GM12878 (cell line): ENCODE measurements at regions not wholly inside any gene's neighbourhood (a gene's known extent, or its start where the extent isn't known, plus 50 kb on each side); places are given as distances from the start of the nearest gene placed in this dataset.

Source experiments
- ATAC-seq: fragments of 200-7000 bp; cut with Tn5 transposase; 3 replicates; pipeline ENCODE4 v1.9.1; 2020; ENCODE audit warnings: mild to moderate bottlenecking, moderate library complexity
- BruUV-seq: library from RNA; stranded (reverse); fragments of 400-500 nt; replicated peaks from 2 replicates; lab custom pipeline; 2021; lab: Mats Ljungman, UMichigan
- CTCF ChIA-PET: fragments of 300-600 bp; sonication (Branson Sonifier 250); formaldehyde crosslinking; extraction: SDS; loops from one replicate; lab custom pipeline; 2021; ENCODE audit warnings: inconsistent platforms; lab: Yijun Ruan, JAX
- POLR2A ChIA-PET: fragments of 350-600 bp; formaldehyde crosslinking; extraction: SDS; loops from one replicate; lab custom pipeline; 2021; ENCODE audit warnings: inconsistent platforms; lab: Charles Lee
- RAD21 ChIA-PET: fragments of 300-600 bp; sonication (Branson Sonifier 250); formaldehyde crosslinking; loops from one replicate; lab custom pipeline; 2023; ENCODE audit warnings: antibody characterized with exemption; ENCODE audit not compliant: unreplicated experiment; lab: Charles Lee
- SMC1A ChIA-PET: fragments of 300-600 bp; sonication (Branson Sonifier 250); formaldehyde crosslinking; loops from one replicate; lab custom pipeline; 2023; ENCODE audit not compliant: unreplicated experiment, uncharacterized antibody; lab: Charles Lee
- DNase-seq: peaks from one replicate; pipeline ENCODE4 v3.0.0-alpha.2; 2011; ENCODE audit warnings: low read depth, low spot score
- FAIRE-seq: peaks from 3 replicates; lab custom pipeline; 2011; peaks lifted over from hg19 to GRCh38; lab: Jason Lieb, UNC
- H2AFZ ChIP-seq: 2 replicates; pipeline ENCODE4 v1.6.0; 2011; ENCODE audit warnings: low read depth, low read length, control low read depth; ENCODE audit not compliant: control insufficient read depth
- H3K27ac ChIP-seq: 2 replicates; pipeline ENCODE4 v1.5.1; 2011; ENCODE audit warnings: control low read depth; ENCODE audit not compliant: control insufficient read depth, insufficient read depth
- H3K27me3 ChIP-seq, 2 experiments: replicated peaks in 1 of 2; 2 replicates each; pipeline versions ENCODE4 v1.6.0 to v1.6.1; 2011; ENCODE audit warnings: low read length in 1 of 2; ENCODE audit not compliant: control insufficient read depth in 2 of 2, insufficient read depth in 2 of 2
- H3K36me3 ChIP-seq, 2 experiments: 2 replicates each; pipeline ENCODE4 v1.5.1; 2011; ENCODE audit warnings: low read length in 1 of 2; ENCODE audit not compliant: control insufficient read depth in 2 of 2, insufficient read depth in 2 of 2
- H3K4me1 ChIP-seq: 2 replicates; pipeline ENCODE4 v1.6.1; 2011; ENCODE audit warnings: mild to moderate bottlenecking, low read length, moderate library complexity, mixed read lengths; ENCODE audit not compliant: control insufficient read depth, insufficient read depth
- H3K4me2 ChIP-seq: 2 replicates; pipeline ENCODE4 v1.6.0; 2011; ENCODE audit warnings: control low read depth; ENCODE audit not compliant: control insufficient read depth, insufficient read depth
- H3K4me3 ChIP-seq: fragments of 200-600 bp; sonication (generic); 2 replicates; pipeline ENCODE4 v1.5.1; 2016
- H3K79me2 ChIP-seq: 2 replicates; pipeline ENCODE4 v1.6.0; 2011; ENCODE audit warnings: low read length; ENCODE audit not compliant: control insufficient read depth, insufficient read depth
- H3K9ac ChIP-seq: 2 replicates; pipeline ENCODE4 v1.8.0; 2011; ENCODE audit warnings: low read length, control low read depth, mixed read lengths; ENCODE audit not compliant: control insufficient read depth, insufficient read depth
- H3K9me3 ChIP-seq: replicated peaks from 3 replicates; pipeline ENCODE4 v1.5.1; 2011; ENCODE audit warnings: mild to moderate bottlenecking, low read length; ENCODE audit not compliant: control insufficient read depth, insufficient read depth
- H4K20me1 ChIP-seq: 2 replicates; pipeline ENCODE4 v1.6.0; 2011; ENCODE audit not compliant: control insufficient read depth, insufficient read depth
- ATF7 ChIP-seq: fragments of 450-650 bp; IDR thresholded peaks from 2 replicates; pipeline ENCODE4 v1.6.1; 2016; ENCODE audit warnings: low read depth, mild to moderate bottlenecking
- BHLHE40 ChIP-seq, 2 experiments: fragments of 450-650 bp in 1 of 2; IDR thresholded peaks; 2 replicates each; pipeline ENCODE4 v1.6.1; 2011 to 2017; ENCODE audit warnings: low read depth in 2 of 2, borderline replicate concordance in 1 of 2, improper control_type of control experiment in 1 of 2, low read length in 1 of 2, mild to moderate bottlenecking in 1 of 2
- BRCA1 ChIP-seq: IDR thresholded peaks from 2 replicates; pipeline ENCODE4 v1.6.1; 2011; ENCODE audit warnings: low read depth, low read length, improper control_type of control experiment
- CHD1 ChIP-seq: IDR thresholded peaks from 2 replicates; pipeline ENCODE4 v1.6.1; 2012; ENCODE audit warnings: low read depth, low read length, improper control_type of control experiment
- FOXM1 ChIP-seq: IDR thresholded peaks from 2 replicates; pipeline ENCODE4 v1.6.1; 2012; ENCODE audit warnings: low read depth, mild to moderate bottlenecking, inconsistent platforms, low read length, moderate library complexity
- IKZF1 ChIP-seq: fragments of 450-650 bp; conservative IDR thresholded peaks from 2 replicates; pipeline ENCODE4 v1.6.1; 2017; ENCODE audit warnings: antibody characterized with exemption, mild to moderate bottlenecking
- IKZF2 ChIP-seq, 2 experiments: fragments of 450-650 bp; IDR thresholded peaks; 2 replicates each; pipeline ENCODE4 v1.6.1; 2017; ENCODE audit warnings: mild to moderate bottlenecking in 2 of 2, moderate library complexity in 2 of 2
- KDM1A ChIP-seq: fragments of 200-600 bp; sonication (generic); IDR thresholded peaks from 2 replicates; pipeline ENCODE4 v1.6.1; 2016; ENCODE audit warnings: borderline replicate concordance
- LARP7 ChIP-seq: fragments of 450-650 bp; IDR thresholded peaks from 2 replicates; pipeline ENCODE4 v1.6.1; 2017; ENCODE audit warnings: mild to moderate bottlenecking
- MEF2B ChIP-seq: fragments of 450-650 bp; IDR thresholded peaks from 2 replicates; pipeline ENCODE4 v1.6.1; 2018; ENCODE audit warnings: mild to moderate bottlenecking, moderate library complexity; ENCODE audit not compliant: partially characterized antibody, poor library complexity, severe bottlenecking
- MYB ChIP-seq: fragments of 150-350 bp; IDR thresholded peaks from 2 replicates; pipeline ENCODE4 v1.6.1; 2014; ENCODE audit warnings: mild to moderate bottlenecking, low read depth, low read length, borderline replicate concordance
- NFYA ChIP-seq: IDR thresholded peaks from 2 replicates; pipeline ENCODE4 v1.6.1; 2011; ENCODE audit warnings: low read depth, mild to moderate bottlenecking, low read length, improper control_type of control experiment, borderline replicate concordance
- RB1 ChIP-seq: fragments of 450-650 bp; formaldehyde crosslinking; IDR thresholded peaks from 2 replicates; pipeline ENCODE4 v1.6.1; 2017; ENCODE audit warnings: mild to moderate bottlenecking, borderline replicate concordance
- SIN3A ChIP-seq: IDR thresholded peaks from 2 replicates; pipeline ENCODE4 v1.6.1; 2012; ENCODE audit warnings: low read depth, low read length, improper control_type of control experiment
- TCF12 ChIP-seq: IDR thresholded peaks from 2 replicates; pipeline ENCODE4 v1.6.1; 2011; ENCODE audit warnings: low read depth, mild to moderate bottlenecking, low read length
- ZNF207 ChIP-seq: fragments of 450-650 bp; IDR thresholded peaks from 2 replicates; pipeline ENCODE4 v1.6.1; 2014; ENCODE audit warnings: antibody characterized with exemption, mild to moderate bottlenecking, borderline replicate concordance
- WGBS: methylation state at CpG from one replicate; pipeline ENCODE4 v1.1.6; 2016; ENCODE audit warnings: low lambda C conversion rate; ENCODE audit not compliant: insufficient replicate concordance, insufficient coverage; ENCODE audit errors: missing lambda C conversion rate; 5-methylcytosine and 5-hydroxymethylcytosine counted together
- in situ Hi-C: fragments of 300-500 bp; cut with MboI; formaldehyde crosslinking; loops from 9 replicates; pipeline ENCODE4 v1.14.3; 2018; ENCODE audit warnings: mixed read lengths
- intact Hi-C: fragments of 100-400 bp; cut with micrococcal nuclease; formaldehyde crosslinking; loops from one replicate; pipeline ENCODE4 v1.14.2; 2022; ENCODE audit not compliant: unreplicated experiment
- TF ChIP-seq, protein P1 (sequence below): IDR thresholded peaks from 2 replicates; pipeline ENCODE4 v1.6.1; 2012; ENCODE audit warnings: low read length, inconsistent platforms
- TF ChIP-seq, protein P2 (sequence below): IDR thresholded peaks from 2 replicates; pipeline ENCODE4 v1.6.1; 2011; ENCODE audit warnings: borderline replicate concordance, low read depth, mild to moderate bottlenecking, moderate library complexity, mixed read lengths, low read length; ENCODE audit not compliant: insufficient read depth; ENCODE audit errors: extremely low read length
- TF ChIP-seq, protein P3 (sequence below): fragments of 450-650 bp; IDR thresholded peaks from 2 replicates; pipeline ENCODE4 v1.6.1; 2017; ENCODE audit warnings: low read depth, mild to moderate bottlenecking, moderate library complexity

DNA sequence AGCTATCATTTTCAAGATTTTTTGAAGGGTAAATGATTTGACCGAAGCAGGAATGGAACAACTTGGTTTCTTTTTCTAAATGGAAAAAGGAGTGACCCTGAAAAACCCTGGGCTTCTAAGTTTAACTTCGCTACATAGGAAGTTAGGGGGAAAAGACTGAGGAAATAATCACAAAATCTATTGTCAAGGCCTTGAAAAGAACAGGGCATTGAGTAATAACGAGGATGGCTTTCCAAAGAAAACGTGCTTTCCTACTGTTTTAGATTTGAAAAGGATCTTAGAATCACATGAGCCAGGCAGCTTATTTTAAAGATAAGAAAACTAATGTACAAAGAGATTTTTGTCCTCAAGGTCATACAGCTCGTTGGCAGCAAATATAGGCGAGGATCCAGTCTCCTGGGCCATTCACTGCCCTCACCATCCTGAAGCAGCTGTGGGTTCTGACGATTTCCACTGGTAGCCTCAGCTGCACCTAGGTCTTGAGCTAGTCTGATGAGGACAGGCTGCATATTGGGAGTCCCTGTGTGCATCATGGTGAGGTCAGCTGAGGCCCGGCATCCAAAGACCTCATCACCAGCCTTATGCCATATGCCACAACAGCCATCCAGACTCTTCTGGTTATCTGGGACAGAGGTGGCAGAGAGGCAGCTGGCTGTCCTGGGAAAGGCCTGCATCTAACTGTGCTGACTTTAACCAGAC lies 384.7 kb upstream of the NRP1 start (continued):
- TF ChIP-seq RB1 (no peak), ATF7 (no peak), SIN3A (no peak), TCF12 (no peak)
- TF ChIP-seq, all 136 proteins: peak for 0

DNA sequence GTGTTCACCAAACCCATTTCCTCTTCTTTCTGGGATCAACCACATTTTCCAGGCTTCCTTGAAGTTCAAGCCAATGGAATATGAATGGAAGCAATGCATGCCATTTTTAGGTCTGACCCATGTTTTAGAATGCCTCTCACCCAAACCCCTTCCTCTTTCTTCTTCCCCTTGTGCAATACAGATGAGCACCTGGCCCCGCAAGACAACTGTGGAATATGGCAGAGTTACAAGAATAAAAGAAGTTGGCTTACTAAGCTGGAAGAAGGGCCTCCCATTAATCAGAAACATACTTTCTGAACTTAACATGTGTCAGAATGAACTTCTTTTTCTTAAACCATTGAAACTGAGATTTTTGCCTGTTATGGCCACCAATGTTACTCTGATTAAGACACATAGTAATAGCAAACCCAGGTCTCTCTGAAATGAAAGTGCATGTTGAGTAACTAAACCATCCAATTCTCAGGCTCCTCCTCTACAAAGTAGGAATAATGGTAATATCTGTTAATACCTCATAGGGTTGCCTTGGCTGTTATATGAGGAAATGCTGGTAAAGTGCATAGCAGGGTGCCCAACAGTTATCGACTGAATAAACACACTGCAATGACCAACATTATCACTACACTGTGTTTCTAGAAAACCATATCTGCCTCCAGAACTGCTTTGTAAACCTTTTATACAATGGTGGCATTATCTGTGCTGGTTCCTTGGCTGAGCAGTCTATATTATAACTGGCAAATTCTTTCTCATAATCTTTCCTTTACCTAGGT lies 382.2 kb upstream of the NRP1 start:
- no peak overlapping the region for H3K4me2 ChIP-seq
- H3K9me3 ChIP-seq = no peaks in the 10 kb centered on the region
- in situ Hi-C loops (no loop called here), intact Hi-C loops (no loop called here)
- no peaks in the 10 kb centered on the region for H3K79me2 ChIP-seq
- H4K20me1 ChIP-seq = no peaks in the 10 kb centered on the region
- no TSS peak for BruUV-seq
- H3K4me3 ChIP-seq = no peak overlapping the region
- no peak overlapping the region for H3K27ac ChIP-seq
- ATAC-seq = peak; percentile 77
- no peak overlapping the region for H3K9ac ChIP-seq
- no peak for DNase-seq
- H2AFZ ChIP-seq = no peak overlapping the region
- H3K4me1 ChIP-seq = no peaks in the 10 kb centered on the region
- POLR2A ChIA-PET = no interaction called here
- CTCF ChIA-PET = no interaction called here
- SMC1A ChIA-PET = interaction anchor here (1.0 to 4.1 kb wide), 5 partner anchors 9 to 96 kb away, joined by 3 to 17 read pairs (median 5); no protein-coding TSS in a partner anchor
- H3K36me3 ChIP-seq = no peaks in the 10 kb centered on the region
- H3K27me3 ChIP-seq = no peaks in the 10 kb centered on the region
- FAIRE-seq = no peak
- RAD21 ChIA-PET = interaction anchor here (1.2 kb wide), 1 partner anchor 23 kb away, joined by 3 read pairs; no protein-coding TSS in a partner anchor
- WGBS = 69% methylated on average over 2 of the region's 2 CpGs
- TF ChIP-seq BRCA1 (no peak), IKZF2 (IDR thresholded peaks at IDR 0.05) (no peak), BHLHE40 (IDR thresholded peaks at IDR 0.05; ENCODE audit: borderline replicate concordance in 1 of 2, low read depth in 2 of 2, low read length in 1 of 2) (no peak), NFYA (no peak), CHD1 (no peak), MYB (no peak), ZNF207 (no peak), KDM1A (no peak), LARP7 (no peak), IKZF1 (no peak), FOXM1 (no peak), MEF2B (no peak), ATF7 (no peak)
- TF ChIP-seq, protein P1, sequence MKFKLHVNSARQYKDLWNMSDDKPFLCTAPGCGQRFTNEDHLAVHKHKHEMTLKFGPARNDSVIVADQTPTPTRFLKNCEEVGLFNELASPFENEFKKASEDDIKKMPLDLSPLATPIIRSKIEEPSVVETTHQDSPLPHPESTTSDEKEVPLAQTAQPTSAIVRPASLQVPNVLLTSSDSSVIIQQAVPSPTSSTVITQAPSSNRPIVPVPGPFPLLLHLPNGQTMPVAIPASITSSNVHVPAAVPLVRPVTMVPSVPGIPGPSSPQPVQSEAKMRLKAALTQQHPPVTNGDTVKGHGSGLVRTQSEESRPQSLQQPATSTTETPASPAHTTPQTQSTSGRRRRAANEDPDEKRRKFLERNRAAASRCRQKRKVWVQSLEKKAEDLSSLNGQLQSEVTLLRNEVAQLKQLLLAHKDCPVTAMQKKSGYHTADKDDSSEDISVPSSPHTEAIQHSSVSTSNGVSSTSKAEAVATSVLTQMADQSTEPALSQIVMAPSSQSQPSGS = no peak
- TF ChIP-seq, protein P2, sequence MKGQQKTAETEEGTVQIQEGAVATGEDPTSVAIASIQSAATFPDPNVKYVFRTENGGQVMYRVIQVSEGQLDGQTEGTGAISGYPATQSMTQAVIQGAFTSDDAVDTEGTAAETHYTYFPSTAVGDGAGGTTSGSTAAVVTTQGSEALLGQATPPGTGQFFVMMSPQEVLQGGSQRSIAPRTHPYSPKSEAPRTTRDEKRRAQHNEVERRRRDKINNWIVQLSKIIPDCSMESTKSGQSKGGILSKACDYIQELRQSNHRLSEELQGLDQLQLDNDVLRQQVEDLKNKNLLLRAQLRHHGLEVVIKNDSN = no peak
- TF ChIP-seq, protein P3, sequence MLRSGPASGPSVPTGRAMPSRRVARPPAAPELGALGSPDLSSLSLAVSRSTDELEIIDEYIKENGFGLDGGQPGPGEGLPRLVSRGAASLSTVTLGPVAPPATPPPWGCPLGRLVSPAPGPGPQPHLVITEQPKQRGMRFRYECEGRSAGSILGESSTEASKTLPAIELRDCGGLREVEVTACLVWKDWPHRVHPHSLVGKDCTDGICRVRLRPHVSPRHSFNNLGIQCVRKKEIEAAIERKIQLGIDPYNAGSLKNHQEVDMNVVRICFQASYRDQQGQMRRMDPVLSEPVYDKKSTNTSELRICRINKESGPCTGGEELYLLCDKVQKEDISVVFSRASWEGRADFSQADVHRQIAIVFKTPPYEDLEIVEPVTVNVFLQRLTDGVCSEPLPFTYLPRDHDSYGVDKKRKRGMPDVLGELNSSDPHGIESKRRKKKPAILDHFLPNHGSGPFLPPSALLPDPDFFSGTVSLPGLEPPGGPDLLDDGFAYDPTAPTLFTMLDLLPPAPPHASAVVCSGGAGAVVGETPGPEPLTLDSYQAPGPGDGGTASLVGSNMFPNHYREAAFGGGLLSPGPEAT = no peak
